Common myeloid progenitor, CD34-positive (primary cell): ENCODE measurements at regions not wholly inside any gene's neighbourhood (a gene's known extent, or its start where the extent isn't known, plus 50 kb on each side); places are given as distances from the start of the nearest gene placed in this dataset.

Experiments used
- CTCF ChIA-PET: fragments of 350-600 bp; sonication (Branson Sonifier 250); formaldehyde crosslinking; loops from one replicate; lab custom pipeline; 2021; ENCODE audit warnings: antibody characterized with exemption; lab: Charles Lee
- POLR2A ChIA-PET: fragments of 350-600 bp; sonication (Branson Sonifier 250); formaldehyde crosslinking; loops from one replicate; lab custom pipeline; 2021; ENCODE audit warnings: antibody characterized with exemption; lab: Charles Lee
- DNase-seq, 3 donors: peaks; one replicate each; pipeline versions ENCODE4 v3.0.0 to v3.0.0-alpha.2; 2013
- H3K27ac ChIP-seq, 2 experiments: 1 replicate in 1 of 2; 2 replicates in 1 of 2; pipeline ENCODE4 v1.7.0; 2013; ENCODE audit warnings: inconsistent platforms in 2 of 2, low read length in 2 of 2, mild to moderate bottlenecking in 2 of 2, low read depth in 1 of 2, moderate library complexity in 1 of 2; ENCODE audit not compliant: severe bottlenecking in 2 of 2, insufficient read depth in 1 of 2, poor library complexity in 1 of 2
- H3K27me3 ChIP-seq, 5 experiments: replicated peaks in 2 of 5; 1 replicate in 3 of 5; 2 replicates in 2 of 5; pipeline versions ENCODE4 v1.6.1 to v1.7.0; 2013; ENCODE audit warnings: low read length in 4 of 5, mild to moderate bottlenecking in 2 of 5, moderate library complexity in 2 of 5, inconsistent platforms in 1 of 5; ENCODE audit not compliant: insufficient read depth in 5 of 5, control insufficient read depth in 4 of 5
- H3K36me3 ChIP-seq, 4 experiments: 1 replicate in 2 of 4; 2 replicates in 2 of 4; pipeline versions ENCODE4 v1.6.1 to v1.7.0; 2013; ENCODE audit warnings: low read length in 3 of 4, control low read depth in 1 of 4, mild to moderate bottlenecking in 1 of 4; ENCODE audit not compliant: control insufficient read depth in 4 of 4, insufficient read depth in 4 of 4
- H3K4me1 ChIP-seq, 4 experiments: 1 replicate in 3 of 4; 2 replicates in 1 of 4; pipeline versions ENCODE4 v1.6.1 to v1.7.1; 2013; ENCODE audit warnings: low read length in 3 of 4, mild to moderate bottlenecking in 3 of 4, control low read depth in 1 of 4, inconsistent platforms in 1 of 4, moderate library complexity in 1 of 4; ENCODE audit not compliant: control insufficient read depth in 4 of 4, insufficient read depth in 4 of 4; ENCODE audit errors: control extremely low read depth in 1 of 4
- H3K4me3 ChIP-seq, 7 experiments: 1 replicate in 4 of 7; 2 replicates in 3 of 7; pipeline versions ENCODE4 v1.5.1 to v1.7.0; 2013; ENCODE audit warnings: mild to moderate bottlenecking in 7 of 7, low read length in 6 of 7, moderate library complexity in 6 of 7, inconsistent platforms in 2 of 7, low read depth in 2 of 7, control low read depth in 1 of 7; ENCODE audit not compliant: insufficient read depth in 4 of 7, control insufficient read depth in 1 of 7; ENCODE audit errors: extremely low read depth in 1 of 7
- H3K9me3 ChIP-seq, 5 experiments: 1 replicate in 4 of 5; 2 replicates in 1 of 5; pipeline versions ENCODE4 v1.6.1 to v1.7.1; 2013; ENCODE audit warnings: low read length in 4 of 5, mild to moderate bottlenecking in 2 of 5, inconsistent platforms in 1 of 5, low read depth in 1 of 5, moderate library complexity in 1 of 5; ENCODE audit not compliant: control insufficient read depth in 4 of 5, insufficient read depth in 2 of 5; ENCODE audit errors: control extremely low read depth in 1 of 5
- WGBS: methylation state at CpG from one replicate; pipeline ENCODE4 v1.1.5; 2013; ENCODE audit not compliant: insufficient coverage; 5-methylcytosine and 5-hydroxymethylcytosine counted together

DNA sequence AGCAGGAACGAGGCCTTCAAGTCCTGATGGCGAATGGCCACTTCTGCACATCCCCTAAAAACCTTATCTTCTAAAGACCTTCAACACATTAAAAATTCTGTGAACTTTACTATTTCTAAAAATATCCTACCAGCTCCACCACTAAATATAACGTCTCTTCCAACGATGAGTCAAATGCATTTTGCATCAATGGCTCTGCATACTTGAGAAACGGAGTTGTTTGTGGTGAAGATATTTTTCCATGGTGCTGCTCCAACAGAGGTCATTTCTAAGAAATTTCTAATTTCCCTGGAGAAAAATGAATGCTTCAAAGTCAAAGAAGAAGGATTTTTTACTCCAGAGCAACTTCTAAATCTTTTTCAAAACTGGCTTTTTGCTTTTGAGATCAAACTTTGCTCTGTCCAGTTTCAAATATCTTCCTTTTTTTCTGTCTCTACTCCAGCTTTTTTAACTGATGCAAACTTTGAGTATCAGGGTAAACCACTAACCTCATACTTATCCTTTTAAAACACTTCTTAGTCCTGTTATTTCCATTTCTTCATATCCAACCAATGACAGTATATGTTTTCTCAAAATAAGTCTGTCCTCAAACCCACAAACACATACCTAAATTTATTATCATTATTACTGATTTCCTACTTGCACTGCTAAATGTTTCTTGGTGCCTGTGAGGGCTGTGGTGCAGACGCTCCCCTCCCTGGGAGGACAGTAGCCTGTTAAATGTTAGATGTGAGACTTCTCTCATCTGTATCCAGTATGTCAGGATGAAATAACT is 258.1 kb downstream of the KLF6 start:
- H3K4me1 ChIP-seq = no peaks in the 10 kb centered on the region
- CTCF ChIA-PET = no interaction called here
- no peak overlapping the region for H3K27ac ChIP-seq
- no peaks in the 10 kb centered on the region for H3K36me3 ChIP-seq
- no peaks in the 10 kb centered on the region for H3K9me3 ChIP-seq
- no peaks in the 10 kb centered on the region for H3K27me3 ChIP-seq
- H3K4me3 ChIP-seq = no peak overlapping the region
- WGBS = 100% methylated on average over 1 of the region's 6 CpGs
- POLR2A ChIA-PET = interaction anchor here (0.6 to 0.9 kb wide), 2 partner anchors 97 to 274 kb away, joined by 3 read pairs; no protein-coding TSS in a partner anchor
- no peak for DNase-seq

DNA sequence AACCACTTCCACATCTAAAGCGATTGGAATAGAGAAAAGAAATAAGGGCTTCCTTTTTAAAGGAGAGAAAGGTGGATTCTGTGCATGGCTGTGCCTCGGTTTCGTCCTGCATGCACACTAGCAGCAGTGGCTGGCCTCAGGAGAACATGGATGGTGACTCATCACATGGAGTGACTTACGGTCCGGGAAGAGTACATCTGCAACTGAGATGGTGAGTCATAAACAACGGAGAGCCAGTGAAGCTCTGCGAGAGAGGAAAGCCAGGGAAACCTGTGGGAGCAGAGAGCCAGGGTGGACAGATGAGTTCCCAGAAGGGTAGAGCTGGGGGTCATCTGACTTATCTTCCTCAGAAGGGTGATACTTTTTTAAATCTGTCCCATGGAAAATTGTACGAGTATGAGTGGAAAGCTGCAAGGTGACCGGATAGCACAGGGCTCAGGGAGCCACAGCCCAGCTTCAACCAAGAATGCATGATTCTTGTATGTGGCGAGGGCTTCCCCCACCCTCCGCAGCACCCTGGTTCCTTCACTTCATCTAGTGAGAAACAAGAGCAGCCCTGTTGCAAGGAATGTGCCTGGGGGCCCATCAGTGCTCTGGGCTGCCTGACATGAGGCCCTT is 259.1 kb downstream of the KLF6 start:
- Histone ChIP-seq H3K4me3 (no peak overlapping the region), H3K27me3 (no peaks in the 10 kb centered on the region), H3K9me3 (no peaks in the 10 kb centered on the region), H3K4me1 (no peaks in the 10 kb centered on the region), H3K36me3 (no peaks in the 10 kb centered on the region), H3K27ac (no peak overlapping the region)
- DNase-seq = no peak
- WGBS = 98% methylated on average over 11 of the region's 11 CpGs
- POLR2A ChIA-PET = no interaction called here
- CTCF ChIA-PET = no interaction called here

DNA sequence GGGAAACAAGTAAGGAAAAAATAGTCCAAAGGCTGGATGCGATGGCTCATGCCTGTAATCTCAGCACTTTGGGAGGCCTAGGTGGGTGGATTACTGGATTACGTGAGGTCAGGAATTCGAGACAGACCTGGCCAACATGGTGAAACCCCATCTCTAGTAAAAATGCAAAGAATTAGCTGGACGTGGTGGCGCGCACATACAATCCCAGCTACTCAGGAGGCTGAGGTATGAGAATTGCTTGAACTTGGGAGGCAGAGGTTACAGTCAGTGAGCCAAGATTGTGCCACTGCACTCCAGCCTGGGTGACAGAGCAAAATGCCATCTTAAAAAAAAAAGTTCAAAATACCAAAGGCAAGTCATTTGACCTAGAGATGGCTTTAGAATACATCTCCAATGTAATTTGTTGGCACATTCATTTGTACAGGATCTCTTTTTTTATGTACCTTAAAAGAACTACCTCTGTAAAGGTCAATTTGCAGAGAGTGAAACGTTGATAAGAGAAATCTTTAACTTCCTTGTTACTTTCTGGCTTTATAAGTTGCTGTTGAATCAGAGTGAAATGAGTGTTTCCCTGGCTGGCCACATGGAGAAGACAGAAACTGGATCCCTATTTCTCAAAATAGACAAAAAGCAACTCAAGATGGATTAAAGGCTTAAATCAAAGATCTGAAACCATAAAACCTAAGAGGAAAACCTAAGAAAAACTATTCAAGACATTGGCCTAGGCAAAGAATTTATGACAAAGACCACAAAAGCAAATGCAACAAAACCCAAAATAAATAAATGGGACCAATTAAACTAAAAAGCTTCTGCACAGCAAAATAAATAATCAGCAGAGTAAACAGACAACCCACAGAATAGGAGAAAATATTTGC is 260.7 kb downstream of the KLF6 start:
- CTCF ChIA-PET = no interaction called here
- no peaks in the 10 kb centered on the region for H3K27me3 ChIP-seq

DNA sequence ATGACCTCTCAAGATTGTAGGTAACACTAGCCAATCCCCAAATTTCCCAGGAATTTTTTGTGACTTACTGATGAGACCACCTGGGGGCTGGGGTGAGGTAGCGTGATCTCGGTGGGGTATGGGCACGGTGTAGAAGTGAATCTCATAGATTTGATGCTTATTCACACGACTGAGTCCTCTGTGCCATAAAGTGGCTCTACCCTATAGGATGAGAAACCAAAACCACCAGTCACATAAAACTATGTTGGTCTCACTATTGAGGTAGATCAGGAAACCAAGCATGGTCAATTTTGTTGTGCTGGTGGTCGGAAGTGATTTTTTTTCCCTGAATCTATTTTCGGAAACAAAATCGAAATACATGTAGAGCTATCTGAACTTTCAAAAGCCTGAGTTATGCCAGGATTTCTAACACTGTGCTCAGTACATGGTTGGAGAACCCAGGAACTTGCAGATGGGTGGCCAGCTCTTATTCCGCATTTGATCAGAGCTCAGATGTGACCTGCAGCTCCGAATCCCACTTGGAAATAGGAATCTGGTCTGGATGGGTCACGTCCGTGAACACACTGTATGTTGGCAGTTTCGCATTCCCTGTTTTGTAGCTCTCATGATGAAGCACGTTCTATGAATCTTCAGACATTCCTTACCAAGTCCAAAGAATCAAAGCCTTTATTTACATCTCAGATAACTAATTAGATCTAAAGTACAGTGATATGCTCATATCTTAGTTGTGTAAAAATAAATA is 261.5 kb downstream of the KLF6 start:
- Histone ChIP-seq H3K4me3 (no peak overlapping the region), H3K36me3 (no peaks in the 10 kb centered on the region), H3K9me3 (peaks cover 0 to 3% (median 0%) of the 10 kb centered on the region in 5 experiments), H3K4me1 (no peaks in the 10 kb centered on the region), H3K27ac (no peak overlapping the region), H3K27me3 (no peaks in the 10 kb centered on the region)
- ChIA-PET POLR2A (no interaction called here), CTCF (no interaction called here)
- WGBS = 97% methylated on average over 9 of the region's 13 CpGs
- no peak for DNase-seq

More for the DNA sequence above, 260.7 kb downstream of the KLF6 start:
- Histone ChIP-seq H3K9me3 (no peaks in the 10 kb centered on the region), H3K4me3 (no peak overlapping the region), H3K27ac (no peak overlapping the region), H3K36me3 (no peaks in the 10 kb centered on the region), H3K4me1 (no peaks in the 10 kb centered on the region)
- no peak for DNase-seq
- over 99% methylated on average over 6 of the region's 7 CpGs for WGBS
- POLR2A ChIA-PET = no interaction called here

DNA sequence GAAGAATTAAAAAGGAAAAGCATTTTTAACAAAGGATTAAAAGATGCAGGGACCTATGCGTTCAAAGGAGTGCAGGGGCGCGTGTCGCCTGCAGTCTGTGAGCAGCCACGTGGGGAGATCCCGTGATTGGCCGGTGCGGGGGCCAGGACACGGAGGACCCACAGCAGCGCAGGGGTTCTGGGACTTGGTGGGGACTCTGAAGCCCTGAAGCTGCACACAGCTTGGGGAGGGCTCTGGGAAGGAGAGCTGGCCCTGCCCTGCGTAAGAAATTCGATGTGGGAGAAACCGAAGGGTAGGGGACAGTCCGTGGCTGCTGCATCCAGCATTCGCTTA is 268.1 kb downstream of the KLF6 start:
- no peaks in the 10 kb centered on the region for H3K4me1 ChIP-seq
- 96% methylated on average over 15 of the region's 15 CpGs for WGBS
- CTCF ChIA-PET = interaction anchor here (0.8 kb wide), 1 partner anchor 25 kb away, joined by 3 read pairs; no protein-coding TSS in a partner anchor
- DNase-seq = no peak
- H3K4me3 ChIP-seq = no peak overlapping the region
- POLR2A ChIA-PET = no interaction called here
- peaks cover 0 to 3% (median 0%) of the 10 kb centered on the region in 5 experiments for H3K27me3 ChIP-seq
- no peak overlapping the region for H3K27ac ChIP-seq
- H3K36me3 ChIP-seq = no peaks in the 10 kb centered on the region
- H3K9me3 ChIP-seq = peaks cover 0 to 19% (median 13%) of the 10 kb centered on the region in 5 experiments

DNA sequence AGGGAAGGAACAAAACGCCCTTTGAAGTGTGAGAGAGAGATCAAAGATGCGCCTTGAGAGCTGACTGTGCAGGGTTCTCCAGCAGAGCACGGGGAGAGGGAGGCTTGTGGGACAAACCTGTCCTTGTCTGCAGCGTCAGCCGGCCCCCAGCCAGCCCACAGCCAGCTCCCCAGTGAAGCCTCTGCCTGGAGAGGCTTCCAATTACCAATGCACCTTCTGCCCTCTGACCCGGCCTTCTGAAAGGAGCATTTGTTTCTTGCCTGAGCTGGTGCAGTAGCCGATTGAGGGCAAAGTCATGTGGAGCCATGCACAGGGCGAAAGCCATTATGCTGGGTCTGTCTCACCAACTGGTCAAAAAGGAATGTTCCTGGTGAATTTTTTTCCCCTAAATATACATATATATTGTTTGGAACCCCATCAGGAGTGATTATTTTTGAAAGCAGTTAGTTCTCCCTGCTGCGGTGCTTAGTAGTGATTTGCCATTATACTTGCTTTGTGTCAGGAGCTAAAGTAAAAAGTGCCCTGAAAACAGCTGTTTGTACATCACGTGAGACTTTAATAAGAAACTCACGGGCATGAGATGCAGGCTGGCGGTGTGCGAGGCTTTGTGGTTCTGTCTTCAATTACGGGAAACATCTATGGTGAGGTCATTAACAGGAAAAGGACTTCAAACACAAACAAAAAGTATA is 268.6 kb downstream of the KLF6 start:
- Histone ChIP-seq H3K4me3 (no peak overlapping the region), H3K36me3 (no peaks in the 10 kb centered on the region), H3K9me3 (peaks cover 0 to 19% (median 13%) of the 10 kb centered on the region in 5 experiments), H3K4me1 (no peaks in the 10 kb centered on the region), H3K27me3 (peaks cover 0 to 3% (median 0%) of the 10 kb centered on the region in 5 experiments), H3K27ac (no peak overlapping the region)
- WGBS = 96% methylated on average over 11 of the region's 14 CpGs
- ChIA-PET POLR2A (no interaction called here), CTCF (interaction anchor here (0.8 kb wide), 1 partner anchor 25 kb away, joined by 3 read pairs; no protein-coding TSS in a partner anchor)
- DNase-seq = no peak
